GM18867 (cell line): ENCODE measurements at regions not wholly inside any gene's neighbourhood (a gene's known extent, or its start where the extent isn't known, plus 50 kb on each side); places are given as distances from the start of the nearest gene placed in this dataset.

Experiments used
- ATAC-seq: cut with Tn5 transposase; IDR thresholded peaks from one replicate; pipeline ENCODE4 v1.9.1; 2021; ENCODE audit warnings: mild to moderate bottlenecking, moderate library complexity; ENCODE audit not compliant: unreplicated experiment

- ATAC-seq, result no peak
These were observed 203.3 kb upstream of the TARS1 start for GRCh38 chr5:33237471-33237870.

GRCh38 chr5:33238826-33239695, 201.7 kb upstream of the TARS1 start:
- no peak for ATAC-seq

DNA sequence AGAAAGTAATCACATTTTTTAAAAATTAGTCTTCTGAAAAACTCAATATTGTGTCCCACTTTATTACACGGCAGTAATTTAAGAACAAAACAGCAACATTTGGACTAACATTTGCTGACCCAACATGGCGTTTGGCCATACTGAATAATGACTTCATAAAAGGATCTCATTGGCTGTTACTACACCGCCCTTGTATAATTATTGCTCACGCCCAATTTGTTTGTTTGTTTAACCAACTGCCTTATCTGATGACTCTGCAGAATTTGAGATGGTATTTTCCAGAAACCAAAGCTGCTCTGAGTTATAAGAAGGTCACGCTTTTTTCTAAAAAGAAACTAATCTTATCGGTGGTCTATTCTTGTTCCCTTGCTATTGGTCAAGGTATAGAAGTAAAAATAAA, 200.2 kb upstream of the TARS1 start:
- ATAC-seq, result no peak

DNA sequence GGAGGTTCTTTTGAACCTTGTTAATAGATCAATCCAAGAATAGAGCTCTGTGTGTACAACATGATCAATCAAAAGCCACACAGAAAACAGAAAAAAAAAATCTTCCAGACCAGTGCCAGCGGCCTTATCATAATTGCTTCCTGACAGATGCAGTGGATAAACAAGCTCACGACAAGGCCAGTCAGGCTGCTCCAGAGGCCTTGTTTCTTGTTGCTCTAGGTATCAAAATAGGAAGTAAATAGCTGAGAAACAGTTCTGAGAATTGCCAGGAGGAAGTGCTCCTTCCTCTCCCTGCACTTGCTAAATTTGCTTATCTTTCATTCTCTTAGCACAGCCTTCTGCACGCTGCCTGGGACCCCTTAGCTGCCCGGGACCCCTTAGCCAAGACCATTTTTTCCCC, 199.0 kb upstream of the TARS1 start:
- ATAC-seq, result no peak

DNA sequence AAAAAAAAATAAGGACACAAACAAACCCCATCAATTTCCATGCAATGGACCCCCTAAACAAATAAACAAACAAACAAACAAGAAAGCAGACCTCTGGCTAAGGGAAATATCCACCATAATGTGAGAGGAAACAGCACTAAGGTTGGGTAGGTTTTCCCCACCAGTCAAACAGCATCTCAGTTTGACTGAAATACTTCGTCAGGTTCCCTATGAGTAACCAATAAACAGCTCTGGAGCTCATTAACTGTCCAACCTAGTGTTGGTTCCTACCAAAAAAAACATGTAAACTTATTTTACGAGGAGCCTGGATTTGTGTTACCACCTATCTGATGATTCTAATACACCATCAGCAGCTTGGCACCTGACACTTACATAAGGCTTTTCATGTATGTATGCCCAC, 198.5 kb upstream of the TARS1 start:
- no peak for ATAC-seq

DNA sequence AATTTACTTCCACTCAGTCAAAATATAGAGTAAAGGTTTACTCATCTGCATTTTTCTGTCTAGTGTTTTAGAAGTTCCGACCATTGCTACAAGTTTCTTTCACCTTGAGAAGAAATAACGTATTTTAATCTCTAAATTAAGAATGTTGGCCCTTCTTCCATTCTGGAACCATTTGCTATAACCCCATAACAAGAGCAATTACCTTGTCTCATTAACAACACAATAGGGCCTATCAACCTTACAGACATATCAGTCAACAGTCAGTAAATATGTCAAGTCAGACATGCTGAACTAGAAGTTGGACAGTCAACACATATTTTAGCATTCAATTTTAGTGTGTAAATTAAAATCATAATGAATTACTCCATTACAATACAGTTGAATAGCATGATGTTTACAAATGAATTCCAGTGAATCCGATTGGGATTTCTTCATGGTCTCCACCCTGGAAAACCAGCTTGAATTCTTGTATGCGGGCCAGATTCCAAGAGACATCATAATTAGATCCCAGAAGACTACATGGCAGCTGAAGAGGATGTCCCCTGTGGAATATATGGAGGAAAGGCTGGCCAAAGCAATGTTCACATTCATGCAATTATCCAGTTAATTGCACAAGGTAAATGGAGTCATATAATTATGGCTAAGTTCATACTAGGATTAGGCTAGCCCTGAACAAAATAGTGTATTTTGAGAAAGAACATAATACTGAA, 196.2 kb upstream of the TARS1 start:
- no peak for ATAC-seq

DNA sequence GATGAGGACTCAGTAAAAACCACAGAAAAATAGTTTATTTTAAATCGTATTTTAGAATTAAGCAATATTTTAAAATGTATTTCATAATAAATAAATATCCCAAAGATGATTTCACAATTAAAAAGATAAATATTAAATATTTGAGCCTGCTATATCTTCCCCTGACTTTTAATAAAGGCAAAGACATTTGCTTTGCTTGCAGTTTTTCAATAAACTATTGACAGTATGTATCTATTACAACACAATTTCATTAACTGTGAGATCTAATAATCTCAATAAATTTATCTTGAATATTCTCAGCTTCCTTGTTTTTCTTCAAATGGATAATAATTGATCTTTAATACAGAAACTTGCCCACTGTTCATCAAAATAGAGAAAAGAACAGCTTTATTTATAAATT, 186.2 kb upstream of the TARS1 start:
- no peak for ATAC-seq

DNA sequence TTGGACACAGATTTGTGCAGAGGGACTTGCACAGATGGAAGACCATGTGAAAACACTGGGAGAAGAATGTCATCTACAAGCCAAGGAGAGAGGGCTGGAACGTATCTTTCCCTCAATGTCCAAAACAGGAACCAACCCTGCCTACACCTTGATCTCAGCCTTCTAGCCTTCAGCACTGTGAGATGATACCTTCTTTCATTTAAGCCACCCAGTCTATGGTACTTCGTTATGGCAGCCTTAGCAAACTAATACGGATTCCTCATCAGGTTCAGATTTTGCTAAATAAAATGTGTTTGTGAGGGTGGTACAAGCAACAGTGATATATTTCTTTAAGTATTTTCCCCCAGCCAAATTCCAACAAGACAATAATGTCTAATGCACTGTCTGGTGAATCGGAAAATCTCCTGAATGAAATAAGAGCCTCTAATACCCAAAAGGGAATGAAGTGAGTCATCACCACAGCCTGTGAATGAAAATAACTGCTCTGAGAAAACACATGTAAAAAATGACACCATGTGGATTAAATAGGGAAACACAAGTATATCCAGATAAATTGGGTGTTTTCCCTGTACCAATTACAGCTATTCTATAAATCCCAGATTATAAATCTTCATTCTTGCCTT, 182.8 kb upstream of the TARS1 start:
- no peak for ATAC-seq

DNA sequence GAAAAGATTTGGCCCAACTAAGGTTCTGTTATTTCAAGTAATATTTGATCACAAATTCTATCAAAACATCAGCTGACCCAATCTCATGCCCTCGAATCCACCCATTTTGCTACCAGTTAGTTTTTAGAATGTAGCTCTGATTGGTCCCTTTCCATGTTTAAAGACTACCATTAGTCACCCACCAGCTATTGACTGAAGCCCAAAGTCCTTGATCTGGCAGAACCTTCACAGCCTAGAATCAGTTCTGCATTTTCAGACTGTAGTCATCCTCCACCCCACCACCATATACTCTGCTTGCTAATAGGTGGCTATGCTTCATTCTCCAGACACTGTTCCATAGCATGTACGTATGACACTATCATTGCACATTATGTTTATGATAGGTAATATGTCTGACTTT, 182.2 kb upstream of the TARS1 start:
- ATAC-seq, result no peak

DNA sequence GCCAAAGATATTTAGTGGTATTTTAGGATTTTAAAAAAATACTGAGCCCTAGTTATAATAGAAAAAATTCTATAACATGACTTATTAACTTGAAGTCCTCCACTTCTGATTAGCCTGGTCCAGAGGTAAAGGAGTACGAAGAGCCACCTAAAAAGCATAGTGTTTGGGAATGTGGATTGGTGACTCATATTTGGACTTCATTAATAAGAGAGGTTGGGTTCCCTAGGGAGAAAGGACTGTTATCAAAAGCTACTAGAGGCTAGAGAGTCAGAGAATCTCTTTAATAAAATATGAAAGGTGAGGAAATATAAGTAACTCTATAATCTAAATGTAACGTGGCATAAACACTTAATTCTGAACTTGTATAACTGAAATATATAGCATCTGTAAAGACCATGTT, 180.7 kb upstream of the TARS1 start:
- no peak for ATAC-seq

GRCh38 chr5:33261305-33261704, 179.5 kb upstream of the TARS1 start:
- no peak for ATAC-seq

- no peak for ATAC-seq
These were observed 179.0 kb upstream of the TARS1 start for GRCh38 chr5:33261747-33262146.

DNA sequence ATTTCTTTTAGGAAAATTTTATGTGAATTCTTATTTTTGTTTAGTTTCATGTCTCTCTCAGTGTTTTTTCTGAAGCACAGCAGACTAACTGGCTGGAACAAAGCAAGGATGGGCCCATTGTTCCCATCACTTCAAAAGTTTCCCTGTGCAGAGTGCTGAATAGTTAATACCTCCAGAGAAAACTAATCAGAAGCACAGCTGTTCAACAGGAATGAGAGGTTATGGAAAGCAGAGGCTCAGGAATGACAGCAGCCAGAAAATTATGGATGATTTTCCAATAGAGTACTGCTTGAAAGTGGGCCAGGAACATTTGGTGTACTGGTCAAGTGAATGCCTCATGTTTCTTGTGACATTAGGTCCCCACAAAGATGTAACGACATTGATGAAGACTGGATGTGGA, 173.0 kb upstream of the TARS1 start:
- ATAC-seq, result no peak

GRCh38 chr5:33268374-33268773, 172.4 kb upstream of the TARS1 start:
- ATAC-seq, result no peak

DNA sequence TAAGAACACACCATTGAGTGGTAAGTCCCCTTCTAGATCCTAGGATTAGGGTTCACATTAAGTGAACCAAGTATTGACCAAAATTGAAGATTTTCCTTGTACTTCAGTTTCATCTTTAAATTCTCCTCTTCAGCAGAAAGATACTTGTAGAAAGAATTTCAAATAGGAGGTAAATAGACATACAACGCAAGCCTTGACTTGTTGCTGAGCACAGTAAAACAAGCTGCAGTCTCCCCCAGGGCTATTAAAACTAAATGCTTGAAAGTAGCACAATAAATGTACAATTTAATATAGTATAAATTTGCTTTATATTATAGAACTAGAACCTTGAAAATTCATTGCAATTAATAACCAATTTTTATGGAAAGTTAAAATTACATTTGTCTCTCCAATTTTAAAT, 170.1 kb upstream of the TARS1 start:
- ATAC-seq, result no peak

- ATAC-seq, result no peak
These were observed 169.2 kb upstream of the TARS1 start for GRCh38 chr5:33271606-33272005.

GRCh38 chr5:33272288-33272687, 168.5 kb upstream of the TARS1 start:
- no peak for ATAC-seq

- ATAC-seq, result no peak
These were observed 166.8 kb upstream of the TARS1 start for GRCh38 chr5:33273985-33274384.

GRCh38 chr5:33275391-33275790, 165.4 kb upstream of the TARS1 start:
- ATAC-seq, result no peak

DNA sequence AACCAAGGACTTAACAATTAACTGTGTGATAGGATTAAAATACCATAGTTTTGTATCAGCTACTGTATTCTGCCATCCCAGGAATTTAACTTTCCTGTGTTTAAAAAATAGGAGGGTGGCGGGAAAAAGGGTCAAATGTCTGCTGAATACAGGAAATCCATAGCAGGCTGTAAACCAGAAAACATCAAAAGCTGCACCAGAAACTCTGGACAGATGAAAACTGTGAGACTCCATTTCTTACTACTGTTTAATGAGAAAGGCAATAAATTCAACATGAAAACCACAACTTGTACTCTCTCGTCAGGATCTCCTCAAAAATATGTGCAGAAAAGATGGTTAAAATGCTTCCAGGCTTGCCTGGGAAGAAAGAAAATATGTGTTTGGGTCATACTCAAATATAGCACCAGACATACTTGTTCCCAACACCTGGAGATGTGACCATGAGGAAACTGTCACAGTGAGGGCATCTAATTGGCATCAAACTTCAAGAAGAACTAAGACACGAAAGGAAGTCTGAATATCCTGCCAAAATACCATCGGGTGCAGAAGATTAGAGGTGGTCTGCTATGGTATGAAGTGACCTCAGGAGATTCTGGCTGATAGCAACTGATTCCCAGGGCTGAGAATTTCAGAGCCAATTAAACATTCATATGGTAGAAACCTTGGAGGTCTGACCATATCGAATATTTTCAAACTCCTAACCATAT, 164.7 kb upstream of the TARS1 start:
- ATAC-seq, result no peak

GRCh38 chr5:33276628-33276950, 164.2 kb upstream of the TARS1 start:
- ATAC-seq, result no peak
